ENCODE measurements at regions not wholly inside any gene's neighbourhood (a gene's known extent, or its start where the extent isn't known, plus 50 kb on each side); places are given as distances from the start of the nearest gene placed in this dataset.

DNA sequence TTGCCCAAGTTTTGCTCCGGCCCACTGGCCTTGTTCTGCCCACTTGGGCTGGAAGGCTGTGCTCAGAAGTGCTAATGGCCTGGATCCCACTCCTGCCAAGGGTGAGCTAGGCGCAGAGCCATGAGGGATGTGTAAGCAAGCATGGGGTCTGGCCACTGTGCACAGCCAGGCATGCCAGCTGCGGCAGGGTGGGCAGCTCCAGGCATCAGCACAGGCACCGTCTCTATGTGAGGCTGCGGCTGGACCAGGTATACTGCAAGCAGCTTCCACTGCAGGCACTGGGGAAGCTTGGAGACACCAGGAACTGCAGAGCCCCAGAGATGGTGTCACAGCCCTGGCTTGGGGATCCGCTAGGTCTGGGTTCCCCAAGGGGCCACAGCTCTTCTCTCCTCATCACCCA is 264.9 kb downstream of the LRIG3 start:
- Histone ChIP-seq H3K36me3 (ENCODE audit: insufficient read depth, insufficient read length, low read length) (no peaks in the 10 kb centered on the region), H3K4me3 (ENCODE audit: insufficient read length, low read depth) (no peak overlapping the region), H3K9me3 (ENCODE audit: insufficient read depth, low read length) (peaks cover 17% of the 10 kb centered on the region; the same call in 1 of the 2 replicates), H3K9ac (ENCODE audit: insufficient read length, low read depth) (no peak overlapping the region), H3K4me1 (ENCODE audit: insufficient read depth, insufficient read length) (no peaks in the 10 kb centered on the region), H3K27me3 (ENCODE audit: insufficient read depth, insufficient read length) (no peaks in the 10 kb centered on the region)
- no peak for DNase-seq (ENCODE audit: low read depth, low spot score)
- TF ChIP-seq SUZ12 (IDR thresholded peaks at IDR 0.05; ENCODE audit: extremely low read depth, insufficient read depth, insufficient read length), result no peak
- no peak for TF ChIP-seq ZNF274 (IDR thresholded peaks at IDR 0.05; ENCODE audit: low read depth, low read length)
- TF ChIP-seq YY1 (IDR thresholded peaks at IDR 0.05; ENCODE audit: insufficient read depth, insufficient read length), result no peak

DNA sequence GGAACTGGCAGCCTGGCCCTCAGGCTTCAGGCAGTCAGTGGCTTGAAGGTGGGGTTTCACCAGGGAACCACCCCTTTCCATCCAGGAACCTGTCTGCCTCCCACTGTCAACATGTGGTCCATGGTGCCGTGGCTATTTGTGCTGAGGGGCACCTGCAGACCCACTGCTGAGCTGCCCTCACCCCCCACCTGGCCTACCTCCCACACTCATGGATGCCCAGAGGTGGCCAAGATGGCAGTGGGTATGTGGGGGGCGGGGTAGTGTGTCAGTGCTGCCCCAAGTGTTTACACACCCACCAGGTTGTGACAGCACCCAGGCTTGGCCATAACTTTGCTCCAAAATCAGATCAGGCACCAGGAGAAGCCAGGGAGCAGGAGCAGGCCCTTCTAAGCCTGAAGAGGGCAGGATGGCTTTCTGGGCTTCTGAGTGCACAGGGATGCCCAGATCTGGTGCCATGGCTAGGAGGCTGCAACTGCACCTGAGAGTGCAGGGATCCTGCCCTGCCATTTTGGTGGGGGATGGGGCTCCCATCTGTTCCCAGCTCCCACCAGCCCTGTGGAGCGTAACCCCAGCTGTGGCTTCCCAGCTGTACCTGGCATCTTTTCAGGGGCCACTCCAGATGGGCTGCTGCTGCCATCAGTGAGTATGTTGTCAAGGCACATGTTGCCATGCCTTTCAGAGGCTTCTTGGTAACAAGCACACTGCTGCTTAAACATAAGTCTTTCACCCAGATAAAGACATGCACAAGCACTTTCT is 263.9 kb downstream of the LRIG3 start:
- H3K9ac ChIP-seq (ENCODE audit: insufficient read length, low read depth), result no peak overlapping the region
- DNase-seq (ENCODE audit: low read depth, low spot score), result no peak
- H3K4me3 ChIP-seq (ENCODE audit: insufficient read length, low read depth), result no peak overlapping the region
- H3K27me3 ChIP-seq (ENCODE audit: insufficient read depth, insufficient read length), result no peaks in the 10 kb centered on the region
- H3K36me3 ChIP-seq (ENCODE audit: insufficient read depth, insufficient read length, low read length), result no peaks in the 10 kb centered on the region
- H3K4me1 ChIP-seq (ENCODE audit: insufficient read depth, insufficient read length), result no peaks in the 10 kb centered on the region
- peaks cover 17% of the 10 kb centered on the region; the same call in 1 of the 2 replicates for H3K9me3 ChIP-seq (ENCODE audit: insufficient read depth, low read length)
- no peak for TF ChIP-seq SUZ12 (IDR thresholded peaks at IDR 0.05; ENCODE audit: extremely low read depth, insufficient read depth, insufficient read length)
- TF ChIP-seq YY1 (IDR thresholded peaks at IDR 0.05; ENCODE audit: insufficient read depth, insufficient read length), result no peak
- no peak for TF ChIP-seq ZNF274 (IDR thresholded peaks at IDR 0.05; ENCODE audit: low read depth, low read length)

GRCh38 chr12:58657190-58657589 is 263.1 kb downstream of the LRIG3 start:
- Histone ChIP-seq H3K4me3 (ENCODE audit: insufficient read length, low read depth) (no peak overlapping the region), H3K36me3 (ENCODE audit: insufficient read depth, insufficient read length, low read length) (no peaks in the 10 kb centered on the region), H3K9ac (ENCODE audit: insufficient read length, low read depth) (no peak overlapping the region), H3K9me3 (ENCODE audit: insufficient read depth, low read length) (peaks cover 17% of the 10 kb centered on the region; the same call in 1 of the 2 replicates), H3K4me1 (ENCODE audit: insufficient read depth, insufficient read length) (no peaks in the 10 kb centered on the region), H3K27me3 (ENCODE audit: insufficient read depth, insufficient read length) (no peaks in the 10 kb centered on the region)
- no peak for DNase-seq (ENCODE audit: low read depth, low spot score)
- TF ChIP-seq ZNF274 (IDR thresholded peaks at IDR 0.05; ENCODE audit: low read depth, low read length) (no peak), SUZ12 (IDR thresholded peaks at IDR 0.05; ENCODE audit: extremely low read depth, insufficient read depth, insufficient read length) (no peak), YY1 (IDR thresholded peaks at IDR 0.05; ENCODE audit: insufficient read depth, insufficient read length) (no peak)

DNA sequence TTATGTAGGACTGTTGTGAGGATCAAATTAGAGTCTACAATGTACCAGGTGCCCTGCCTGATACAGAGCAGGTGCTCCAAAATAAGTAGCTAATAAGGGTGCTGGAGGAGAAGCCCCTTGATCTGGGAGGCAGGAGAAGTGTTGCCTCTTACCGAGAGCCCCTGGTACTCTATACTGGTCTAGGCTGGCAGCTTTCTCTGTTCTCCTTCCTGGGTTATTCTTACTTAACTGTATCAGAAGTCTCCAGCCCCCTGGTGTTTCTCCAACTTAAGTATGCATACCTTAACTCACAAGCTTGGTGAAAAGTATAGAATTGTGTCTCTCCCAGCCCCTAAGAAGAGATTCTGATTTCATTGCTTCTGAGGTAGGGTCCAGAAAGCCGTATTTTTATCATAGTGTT is 254.9 kb downstream of the LRIG3 start:
- no peaks in the 10 kb centered on the region for H3K4me1 ChIP-seq (ENCODE audit: insufficient read depth, insufficient read length)
- no peaks in the 10 kb centered on the region for H3K9me3 ChIP-seq (ENCODE audit: insufficient read depth, low read length)
- H3K9ac ChIP-seq (ENCODE audit: insufficient read length, low read depth), result no peak overlapping the region
- DNase-seq (ENCODE audit: low read depth, low spot score), result no peak
- no peaks in the 10 kb centered on the region for H3K27me3 ChIP-seq (ENCODE audit: insufficient read depth, insufficient read length)
- no peak for TF ChIP-seq ZNF274 (IDR thresholded peaks at IDR 0.05; ENCODE audit: low read depth, low read length)
- no peak for TF ChIP-seq YY1 (IDR thresholded peaks at IDR 0.05; ENCODE audit: insufficient read depth, insufficient read length)
- TF ChIP-seq SUZ12 (IDR thresholded peaks at IDR 0.05; ENCODE audit: extremely low read depth, insufficient read depth, insufficient read length), result no peak
- no peak overlapping the region for H3K4me3 ChIP-seq (ENCODE audit: insufficient read length, low read depth)
- H3K36me3 ChIP-seq (ENCODE audit: insufficient read depth, insufficient read length, low read length), result no peaks in the 10 kb centered on the region

DNA sequence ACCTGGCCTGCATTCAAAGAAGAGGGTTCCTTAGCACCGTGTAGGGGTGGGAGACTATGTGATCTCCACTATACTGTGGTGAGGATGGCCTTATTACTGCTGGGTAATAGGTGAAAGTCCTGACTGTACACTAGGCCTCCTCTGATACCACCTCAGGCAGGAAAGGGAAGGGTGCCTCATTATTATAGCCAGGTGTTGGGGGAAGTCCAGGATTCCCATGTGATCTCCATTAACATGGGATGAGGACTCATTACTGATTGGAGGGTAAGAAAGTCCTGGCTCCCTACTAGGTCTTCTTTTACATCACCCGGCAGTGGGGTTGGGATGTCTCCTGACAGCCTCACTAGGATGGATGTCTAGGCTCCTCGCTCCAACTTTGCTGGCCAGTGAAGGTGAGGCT is 252.1 kb downstream of the LRIG3 start:
- Histone ChIP-seq H3K27me3 (ENCODE audit: insufficient read depth, insufficient read length) (no peaks in the 10 kb centered on the region), H3K9ac (ENCODE audit: insufficient read length, low read depth) (no peak overlapping the region), H3K4me3 (ENCODE audit: insufficient read length, low read depth) (no peak overlapping the region), H3K9me3 (ENCODE audit: insufficient read depth, low read length) (no peaks in the 10 kb centered on the region), H3K36me3 (ENCODE audit: insufficient read depth, insufficient read length, low read length) (no peaks in the 10 kb centered on the region), H3K4me1 (ENCODE audit: insufficient read depth, insufficient read length) (no peaks in the 10 kb centered on the region)
- TF ChIP-seq YY1 (IDR thresholded peaks at IDR 0.05; ENCODE audit: insufficient read depth, insufficient read length) (no peak), SUZ12 (IDR thresholded peaks at IDR 0.05; ENCODE audit: extremely low read depth, insufficient read depth, insufficient read length) (no peak), ZNF274 (IDR thresholded peaks at IDR 0.05; ENCODE audit: low read depth, low read length) (no peak)
- DNase-seq (ENCODE audit: low read depth, low spot score), result no peak

DNA sequence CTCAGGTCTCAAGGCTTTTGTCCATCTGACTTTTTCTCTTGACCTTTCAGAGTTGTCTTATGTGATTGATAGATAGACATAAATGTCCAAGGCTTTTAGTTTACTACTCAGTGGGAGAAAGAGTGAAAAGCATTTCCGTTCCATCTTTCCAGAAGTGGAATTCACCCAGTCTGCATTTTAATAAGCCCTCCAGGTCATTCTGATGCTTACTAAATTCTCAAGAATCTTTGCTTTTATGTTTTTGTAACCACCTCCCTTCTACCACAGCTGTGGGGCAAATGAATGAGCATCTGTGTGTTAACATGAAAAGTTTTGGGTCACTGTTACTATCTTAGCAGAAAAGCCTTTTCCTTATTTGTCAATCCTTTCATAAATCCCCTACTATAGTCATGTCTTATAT is 251.4 kb downstream of the LRIG3 start:
- Histone ChIP-seq H3K9me3 (ENCODE audit: insufficient read depth, low read length) (no peaks in the 10 kb centered on the region), H3K4me1 (ENCODE audit: insufficient read depth, insufficient read length) (no peaks in the 10 kb centered on the region), H3K27me3 (ENCODE audit: insufficient read depth, insufficient read length) (no peaks in the 10 kb centered on the region), H3K4me3 (ENCODE audit: insufficient read length, low read depth) (no peak overlapping the region), H3K9ac (ENCODE audit: insufficient read length, low read depth) (no peak overlapping the region), H3K36me3 (ENCODE audit: insufficient read depth, insufficient read length, low read length) (no peaks in the 10 kb centered on the region)
- TF ChIP-seq SUZ12 (IDR thresholded peaks at IDR 0.05; ENCODE audit: extremely low read depth, insufficient read depth, insufficient read length) (no peak), YY1 (IDR thresholded peaks at IDR 0.05; ENCODE audit: insufficient read depth, insufficient read length) (no peak), ZNF274 (IDR thresholded peaks at IDR 0.05; ENCODE audit: low read depth, low read length) (no peak)
- no peak for DNase-seq (ENCODE audit: low read depth, low spot score)

GRCh38 chr12:58670623-58671022 is 249.7 kb downstream of the LRIG3 start:
- Histone ChIP-seq H3K27me3 (ENCODE audit: insufficient read depth, insufficient read length) (no peaks in the 10 kb centered on the region), H3K4me1 (ENCODE audit: insufficient read depth, insufficient read length) (no peaks in the 10 kb centered on the region), H3K9ac (ENCODE audit: insufficient read length, low read depth) (no peak overlapping the region), H3K4me3 (ENCODE audit: insufficient read length, low read depth) (no peak overlapping the region), H3K36me3 (ENCODE audit: insufficient read depth, insufficient read length, low read length) (no peaks in the 10 kb centered on the region), H3K9me3 (ENCODE audit: insufficient read depth, low read length) (no peaks in the 10 kb centered on the region)
- no peak for TF ChIP-seq ZNF274 (IDR thresholded peaks at IDR 0.05; ENCODE audit: low read depth, low read length)
- no peak for TF ChIP-seq YY1 (IDR thresholded peaks at IDR 0.05; ENCODE audit: insufficient read depth, insufficient read length)
- TF ChIP-seq SUZ12 (IDR thresholded peaks at IDR 0.05; ENCODE audit: extremely low read depth, insufficient read depth, insufficient read length), result no peak
- DNase-seq (ENCODE audit: low read depth, low spot score), result peak; percentile 39
